ENCODE measurements at regions not wholly inside any gene's neighbourhood (a gene's known extent, or its start where the extent isn't known, plus 50 kb on each side); places are given as distances from the start of the nearest gene placed in this dataset.

DNA sequence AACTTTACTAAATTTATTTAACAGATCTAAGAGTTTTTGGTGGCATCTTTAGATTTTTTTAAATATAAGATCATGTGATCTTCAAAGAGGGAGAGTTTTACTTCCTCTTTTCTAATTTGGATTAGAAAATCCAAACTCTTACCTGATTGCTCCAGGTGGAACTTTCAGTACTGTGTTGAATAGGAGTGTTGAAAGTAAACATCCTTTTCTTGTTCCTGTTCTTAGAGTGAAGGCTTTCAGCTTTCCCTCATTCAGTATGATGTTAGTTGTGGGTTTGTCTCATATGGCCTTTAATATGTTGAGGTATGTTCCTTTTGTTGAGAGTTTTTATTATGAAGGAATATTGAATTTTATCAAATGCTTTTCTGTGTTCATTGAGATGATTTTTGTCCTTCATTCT is 650.0 kb upstream of the SGCD start:
- TF ChIP-seq, protein P1, sequence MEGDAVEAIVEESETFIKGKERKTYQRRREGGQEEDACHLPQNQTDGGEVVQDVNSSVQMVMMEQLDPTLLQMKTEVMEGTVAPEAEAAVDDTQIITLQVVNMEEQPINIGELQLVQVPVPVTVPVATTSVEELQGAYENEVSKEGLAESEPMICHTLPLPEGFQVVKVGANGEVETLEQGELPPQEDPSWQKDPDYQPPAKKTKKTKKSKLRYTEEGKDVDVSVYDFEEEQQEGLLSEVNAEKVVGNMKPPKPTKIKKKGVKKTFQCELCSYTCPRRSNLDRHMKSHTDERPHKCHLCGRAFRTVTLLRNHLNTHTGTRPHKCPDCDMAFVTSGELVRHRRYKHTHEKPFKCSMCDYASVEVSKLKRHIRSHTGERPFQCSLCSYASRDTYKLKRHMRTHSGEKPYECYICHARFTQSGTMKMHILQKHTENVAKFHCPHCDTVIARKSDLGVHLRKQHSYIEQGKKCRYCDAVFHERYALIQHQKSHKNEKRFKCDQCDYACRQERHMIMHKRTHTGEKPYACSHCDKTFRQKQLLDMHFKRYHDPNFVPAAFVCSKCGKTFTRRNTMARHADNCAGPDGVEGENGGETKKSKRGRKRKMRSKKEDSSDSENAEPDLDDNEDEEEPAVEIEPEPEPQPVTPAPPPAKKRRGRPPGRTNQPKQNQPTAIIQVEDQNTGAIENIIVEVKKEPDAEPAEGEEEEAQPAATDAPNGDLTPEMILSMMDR (conservative IDR thresholded peaks at IDR 0.05; ENCODE audit: control insufficient read depth, insufficient read depth, low read depth, low read length) = no peak
- no peak overlapping the region for H3K4me3 ChIP-seq (ENCODE audit: control insufficient read depth, low read depth, low read length)
- no peak for DNase-seq (ENCODE audit: low read depth)

- no peak for DNase-seq (ENCODE audit: low read depth)
- H3K4me3 ChIP-seq (ENCODE audit: control insufficient read depth, low read depth, low read length) = no peak overlapping the region
- TF ChIP-seq, protein P1 (conservative IDR thresholded peaks at IDR 0.05; ENCODE audit: control insufficient read depth, insufficient read depth, low read depth, low read length) = no peak
Measured at GRCh38 chr5:155678371-155678770, 648.6 kb upstream of the SGCD start.

DNA sequence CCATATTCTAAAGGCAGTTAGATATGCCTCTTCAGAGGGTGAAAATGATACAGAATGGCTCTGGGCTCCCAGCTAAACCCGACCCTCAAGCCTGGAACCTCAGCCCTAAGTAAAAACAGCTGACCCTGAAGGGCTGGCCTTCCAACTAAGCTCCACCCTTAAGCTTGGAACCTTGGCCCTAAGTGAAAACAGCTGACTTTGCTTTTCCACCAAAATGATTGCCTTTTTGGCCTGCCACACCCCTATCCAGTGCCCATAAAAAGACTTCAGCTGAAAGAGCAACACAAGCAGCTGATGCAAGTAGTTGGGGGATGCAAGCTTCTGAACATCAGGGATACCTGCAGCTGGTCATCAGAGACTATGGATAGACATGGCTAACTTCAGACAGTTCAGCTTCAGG is 647.4 kb upstream of the SGCD start:
- no peak overlapping the region for H3K4me3 ChIP-seq (ENCODE audit: control insufficient read depth, low read depth, low read length)
- TF ChIP-seq, protein P1 (conservative IDR thresholded peaks at IDR 0.05; ENCODE audit: control insufficient read depth, insufficient read depth, low read depth, low read length) = no peak
- no peak for DNase-seq (ENCODE audit: low read depth)

DNA sequence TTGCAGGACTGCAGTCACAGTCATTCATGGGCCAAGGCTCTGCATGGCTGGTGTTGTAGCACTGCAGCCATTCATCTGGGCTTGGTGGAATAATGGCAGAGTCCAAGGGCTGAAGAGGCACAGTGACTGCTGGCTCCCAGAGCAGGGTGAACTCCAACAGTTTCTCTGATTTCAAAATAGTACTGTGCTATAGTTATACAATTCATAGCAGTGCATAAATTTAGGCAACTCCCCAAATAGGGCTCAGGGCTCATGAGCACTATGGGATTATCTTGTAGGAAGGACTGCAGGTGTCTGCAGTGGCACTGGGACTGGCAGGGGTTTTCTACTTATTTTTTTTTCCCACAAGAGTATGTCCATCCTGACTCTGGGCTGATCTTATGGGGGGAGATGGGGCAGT is 642.5 kb upstream of the SGCD start:
- no peak for DNase-seq (ENCODE audit: low read depth)
- TF ChIP-seq, protein P1 (conservative IDR thresholded peaks at IDR 0.05; ENCODE audit: control insufficient read depth, insufficient read depth, low read depth, low read length) = no peak
- no peak overlapping the region for H3K4me3 ChIP-seq (ENCODE audit: control insufficient read depth, low read depth, low read length)

DNA sequence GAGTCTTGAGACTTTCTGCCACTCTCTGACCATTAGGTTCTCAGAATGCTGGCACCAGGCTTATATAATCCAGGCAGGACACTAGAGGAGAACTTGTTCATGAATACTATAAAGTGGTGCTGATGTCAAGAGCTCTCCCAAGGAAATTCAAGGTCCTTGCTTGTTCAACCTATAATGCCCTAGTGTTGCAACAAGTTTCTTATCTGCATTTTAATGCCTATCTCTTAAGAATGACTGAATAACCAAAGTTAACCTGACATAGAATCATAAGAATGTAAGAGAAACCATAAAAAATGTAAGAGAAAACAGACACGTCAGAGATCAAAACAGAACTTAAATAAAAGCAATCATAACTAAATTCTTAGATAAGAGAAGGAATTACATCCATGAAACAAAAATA is 640.8 kb upstream of the SGCD start:
- H3K4me3 ChIP-seq (ENCODE audit: control insufficient read depth, low read depth, low read length) = no peak overlapping the region
- no peak for DNase-seq (ENCODE audit: low read depth)
- TF ChIP-seq, protein P1 (conservative IDR thresholded peaks at IDR 0.05; ENCODE audit: control insufficient read depth, insufficient read depth, low read depth, low read length) = no peak

GRCh38 chr5:155689406-155689805 is 637.6 kb upstream of the SGCD start:
- TF ChIP-seq, protein P1 (conservative IDR thresholded peaks at IDR 0.05; ENCODE audit: control insufficient read depth, insufficient read depth, low read depth, low read length) = no peak
- DNase-seq (ENCODE audit: low read depth) = no peak
- no peak overlapping the region for H3K4me3 ChIP-seq (ENCODE audit: control insufficient read depth, low read depth, low read length)

DNA sequence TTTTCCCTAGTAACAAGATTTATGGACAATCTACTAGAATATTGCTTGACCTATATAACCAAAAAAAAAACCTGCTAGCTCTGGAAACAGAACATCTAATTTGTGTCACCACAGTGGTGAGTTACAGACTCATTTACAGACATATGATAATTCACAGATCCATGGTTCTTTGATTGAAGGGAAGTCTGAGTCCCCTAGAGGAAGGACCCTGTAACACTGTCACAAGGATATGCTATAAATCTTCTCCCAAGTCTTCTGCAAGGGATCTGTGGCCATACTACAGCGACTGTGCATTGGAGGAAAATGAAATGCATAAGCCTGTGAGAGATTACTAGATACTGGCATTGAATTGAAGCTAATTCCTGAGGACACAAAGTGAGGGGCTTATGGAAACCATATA is 630.6 kb upstream of the SGCD start:
- H3K4me3 ChIP-seq (ENCODE audit: control insufficient read depth, low read depth, low read length) = no peak overlapping the region
- TF ChIP-seq, protein P1 (conservative IDR thresholded peaks at IDR 0.05; ENCODE audit: control insufficient read depth, insufficient read depth, low read depth, low read length) = no peak
- DNase-seq (ENCODE audit: low read depth) = no peak
